Progenitor cell of endocrine pancreas (in vitro differentiated cells): ENCODE measurements at regions not wholly inside any gene's neighbourhood (a gene's known extent, or its start where the extent isn't known, plus 50 kb on each side); places are given as distances from the start of the nearest gene placed in this dataset.

Source experiments
- DNase-seq: peaks from one replicate; pipeline ENCODE4 v3.0.0; 2021; ENCODE audit warnings: low spot score; ENCODE audit not compliant: unreplicated experiment
- H3K27ac Mint-ChIP-seq: 2 replicates; pipeline ENCODE4 v1.8.0; 2021; ENCODE audit warnings: mild to moderate bottlenecking, moderate library complexity, mixed read lengths
- H3K27me3 Mint-ChIP-seq: 2 replicates; pipeline ENCODE4 v1.8.0; 2021; ENCODE audit warnings: mixed read lengths
- H3K36me3 Mint-ChIP-seq: 2 replicates; pipeline ENCODE4 v1.8.0; 2022; ENCODE audit warnings: mixed read lengths; ENCODE audit not compliant: insufficient read depth
- H3K4me1 Mint-ChIP-seq: 2 replicates; pipeline ENCODE4 v1.8.0; 2021; ENCODE audit warnings: low read depth, mixed read lengths
- H3K4me3 Mint-ChIP-seq: 2 replicates; pipeline ENCODE4 v1.8.0; 2021; ENCODE audit warnings: low read depth, mild to moderate bottlenecking, moderate library complexity, mixed read lengths
- H3K9me3 Mint-ChIP-seq: 2 replicates; pipeline ENCODE4 v1.8.0; 2021; ENCODE audit warnings: low read depth, mixed read lengths
- CTCF ChIP-seq: fragments of 200-600 bp; sonication (generic); IDR thresholded peaks from one replicate; pipeline ENCODE4 v1.5.0; 2021; ENCODE audit warnings: antibody characterized with exemption, mild to moderate bottlenecking; ENCODE audit not compliant: unreplicated experiment

- no peaks in the 10 kb centered on the region for H3K36me3 Mint-ChIP-seq
- peaks cover 17% of the 10 kb centered on the region for H3K4me1 Mint-ChIP-seq
- H3K27ac Mint-ChIP-seq, result no peak overlapping the region
- TF ChIP-seq CTCF, result no peak
- no peak for DNase-seq
- H3K9me3 Mint-ChIP-seq, result no peaks in the 10 kb centered on the region
- H3K27me3 Mint-ChIP-seq, result peaks cover 20% of the 10 kb centered on the region
- no peak overlapping the region for H3K4me3 Mint-ChIP-seq
Observed at GRCh38 chr17:83177611-83178532, 98.5 kb downstream of the METRNL start.

GRCh38 chr17:83178533-83179304 lies 99.3 kb downstream of the METRNL start:
- no peak overlapping the region for H3K27ac Mint-ChIP-seq
- TF ChIP-seq CTCF, result no peak
- H3K9me3 Mint-ChIP-seq, result no peaks in the 10 kb centered on the region
- peaks cover 24% of the 10 kb centered on the region for H3K27me3 Mint-ChIP-seq
- H3K36me3 Mint-ChIP-seq, result no peaks in the 10 kb centered on the region
- H3K4me1 Mint-ChIP-seq, result peaks cover 15% of the 10 kb centered on the region
- no peak overlapping the region for H3K4me3 Mint-ChIP-seq
- DNase-seq, result no peak

- DNase-seq, result no peak
- no peaks in the 10 kb centered on the region for H3K9me3 Mint-ChIP-seq
- H3K4me3 Mint-ChIP-seq, result no peak overlapping the region
- H3K27ac Mint-ChIP-seq, result no peak overlapping the region
- H3K27me3 Mint-ChIP-seq, result peaks cover 24% of the 10 kb centered on the region
- no peak for TF ChIP-seq CTCF
- H3K4me1 Mint-ChIP-seq, result peaks cover 10% of the 10 kb centered on the region
- no peaks in the 10 kb centered on the region for H3K36me3 Mint-ChIP-seq
Observed at GRCh38 chr17:83179374-83179773, 100.0 kb downstream of the METRNL start.

GRCh38 chr17:83179811-83180210 lies 100.4 kb downstream of the METRNL start:
- no peak for DNase-seq
- H3K27ac Mint-ChIP-seq, result no peak overlapping the region
- H3K27me3 Mint-ChIP-seq, result peaks cover 24% of the 10 kb centered on the region
- H3K4me1 Mint-ChIP-seq, result peaks cover 6% of the 10 kb centered on the region
- H3K36me3 Mint-ChIP-seq, result no peaks in the 10 kb centered on the region
- TF ChIP-seq CTCF, result no peak
- no peak overlapping the region for H3K4me3 Mint-ChIP-seq
- no peaks in the 10 kb centered on the region for H3K9me3 Mint-ChIP-seq

GRCh38 chr17:83180264-83180995 lies 101.0 kb downstream of the METRNL start:
- H3K4me3 Mint-ChIP-seq, result no peak overlapping the region
- no peaks in the 10 kb centered on the region for H3K36me3 Mint-ChIP-seq
- peaks cover 24% of the 10 kb centered on the region for H3K27me3 Mint-ChIP-seq
- DNase-seq, result no peak
- no peak for TF ChIP-seq CTCF
- H3K27ac Mint-ChIP-seq, result no peak overlapping the region
- H3K4me1 Mint-ChIP-seq, result peaks cover 2% of the 10 kb centered on the region
- H3K9me3 Mint-ChIP-seq, result no peaks in the 10 kb centered on the region
